NCI-H187 (cell line): ENCODE measurements at regions not wholly inside any gene's neighbourhood (a gene's known extent, or its start where the extent isn't known, plus 50 kb on each side); places are given as distances from the start of the nearest gene placed in this dataset.

Experiments used
- DNase-seq, 2 experiments: peaks; one replicate each; lab custom pipeline; 2025; lab: John Stamatoyannopoulos, UW

- DNase-seq = peak; percentile 34 to 44
Measured at GRCh38 chr4:120299631-120300030, 233.0 kb upstream of the MAD2L1 start.

- no peak for DNase-seq
Measured at GRCh38 chr4:120293341-120293740, 226.7 kb upstream of the MAD2L1 start.

GRCh38 chr4:120291541-120291940 is 224.9 kb upstream of the MAD2L1 start:
- no peak for DNase-seq

GRCh38 chr4:120290553-120290952 is 223.9 kb upstream of the MAD2L1 start:
- no peak for DNase-seq

DNA sequence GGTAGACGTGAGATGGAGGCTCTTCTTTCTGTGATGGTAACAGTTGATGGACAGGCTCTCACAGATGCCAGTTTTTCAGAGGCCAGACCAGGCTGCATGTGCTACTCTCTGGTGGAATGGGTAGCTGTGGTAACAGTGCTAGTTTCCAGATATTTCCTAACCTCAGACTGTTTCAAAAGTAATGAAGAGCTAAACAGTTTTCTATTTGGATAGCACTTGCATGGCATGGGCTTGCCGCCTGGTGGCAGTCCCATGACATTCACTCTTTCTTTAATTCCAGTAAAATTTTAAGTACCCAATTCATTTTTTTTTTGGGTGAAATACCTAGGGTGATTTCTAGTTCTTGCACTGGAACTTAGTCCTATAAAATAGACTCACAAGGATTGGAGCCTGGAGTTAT is 220.2 kb upstream of the MAD2L1 start:
- no peak for DNase-seq

DNA sequence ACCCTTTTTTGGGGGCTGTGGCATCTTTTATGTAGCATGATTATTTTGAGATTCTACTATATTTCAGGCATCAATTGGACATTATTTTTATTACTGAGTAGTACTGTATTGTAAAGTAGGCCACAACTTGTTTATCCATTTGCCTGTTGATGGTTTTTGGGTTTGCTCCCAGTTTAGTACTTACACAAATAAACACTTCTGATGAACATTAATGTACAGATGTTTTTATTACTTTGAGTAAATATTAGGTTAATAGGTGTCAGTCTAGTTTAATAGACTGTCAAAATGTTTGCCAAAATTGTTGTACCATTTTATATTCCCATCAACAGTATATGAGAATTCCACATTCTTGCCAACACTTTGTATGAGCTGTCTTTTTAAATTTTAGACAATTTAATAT is 214.9 kb upstream of the MAD2L1 start:
- DNase-seq = no peak

GRCh38 chr4:120277391-120277790 is 210.7 kb upstream of the MAD2L1 start:
- DNase-seq = no peak

DNA sequence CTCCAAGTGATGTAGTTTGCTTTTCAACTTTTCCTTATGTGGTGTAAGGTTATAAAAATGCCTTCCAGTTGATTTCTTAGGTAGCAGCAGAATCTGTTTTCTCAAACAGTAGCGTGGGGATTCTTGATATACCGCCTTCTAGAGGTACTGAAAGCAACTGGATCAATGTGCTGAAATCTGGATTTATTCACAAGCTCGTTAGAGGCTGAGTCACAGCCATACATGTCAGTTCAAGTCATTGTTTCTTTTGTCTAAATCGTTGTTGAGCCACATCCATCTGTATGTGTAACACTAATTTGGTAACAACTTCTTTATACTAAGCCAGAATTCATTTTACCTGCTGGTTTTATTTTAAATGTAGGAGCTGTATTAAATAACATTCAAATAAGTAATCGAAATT is 200.0 kb upstream of the MAD2L1 start:
- no peak for DNase-seq

- DNase-seq = no peak
Measured at GRCh38 chr4:120263618-120264017, 197.0 kb upstream of the MAD2L1 start.

DNA sequence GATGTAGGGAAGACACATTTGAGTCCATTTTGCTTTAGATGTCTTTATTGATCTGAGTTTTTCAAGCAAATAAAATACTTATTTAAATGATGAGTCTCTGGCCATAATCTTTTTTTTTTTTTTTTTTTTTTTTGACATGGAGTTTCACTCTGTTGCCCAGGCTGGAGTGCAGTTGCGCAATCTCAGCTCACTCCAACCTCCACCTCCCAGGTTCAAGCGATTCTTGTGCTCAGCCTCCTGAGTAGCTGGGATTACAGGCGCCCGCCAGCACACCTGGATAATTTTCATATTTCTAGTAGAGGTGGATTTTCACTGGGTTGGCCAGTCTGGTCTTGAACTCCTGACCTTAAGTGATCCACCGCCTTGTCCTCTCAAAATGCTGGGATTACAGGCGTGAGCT is 194.5 kb upstream of the MAD2L1 start:
- DNase-seq = no peak

DNA sequence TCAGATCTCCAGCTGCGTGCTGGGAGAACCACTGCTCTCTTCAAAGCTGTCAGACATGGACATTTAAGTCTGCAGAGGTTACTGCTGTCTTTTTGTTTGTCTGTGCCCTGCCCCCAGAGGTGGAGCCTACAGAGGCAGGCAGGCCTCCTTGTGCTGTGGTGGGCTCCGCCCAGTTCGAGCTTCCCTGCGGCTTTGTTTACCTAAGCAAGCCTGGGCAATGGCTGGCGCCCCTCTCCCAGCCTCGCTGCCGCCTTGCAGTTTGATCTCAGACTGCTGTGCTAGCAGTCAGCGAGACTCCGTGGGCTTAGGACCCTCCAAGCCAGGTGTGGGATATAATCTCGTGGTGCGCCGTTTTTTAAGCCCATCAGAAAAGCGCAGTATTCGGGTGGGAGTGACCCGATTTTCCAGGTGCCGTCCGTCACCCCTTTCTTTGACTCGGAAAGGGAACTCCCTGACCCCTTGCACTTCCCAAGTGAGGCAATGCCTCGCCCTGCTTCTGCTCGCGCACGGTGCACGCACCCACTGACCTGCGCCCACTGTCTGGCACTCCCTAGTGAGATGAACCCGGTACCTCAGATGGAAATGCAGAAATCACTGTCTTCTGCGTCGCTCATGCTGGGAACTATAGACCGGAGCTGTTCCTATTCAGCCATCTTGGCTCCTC is 189.6 kb upstream of the MAD2L1 start:
- DNase-seq = peak; percentile 11 to 25

GRCh38 chr4:120238277-120238973 is 171.8 kb upstream of the MAD2L1 start:
- DNase-seq = no peak

GRCh38 chr4:120236873-120237272 is 170.2 kb upstream of the MAD2L1 start:
- no peak for DNase-seq

DNA sequence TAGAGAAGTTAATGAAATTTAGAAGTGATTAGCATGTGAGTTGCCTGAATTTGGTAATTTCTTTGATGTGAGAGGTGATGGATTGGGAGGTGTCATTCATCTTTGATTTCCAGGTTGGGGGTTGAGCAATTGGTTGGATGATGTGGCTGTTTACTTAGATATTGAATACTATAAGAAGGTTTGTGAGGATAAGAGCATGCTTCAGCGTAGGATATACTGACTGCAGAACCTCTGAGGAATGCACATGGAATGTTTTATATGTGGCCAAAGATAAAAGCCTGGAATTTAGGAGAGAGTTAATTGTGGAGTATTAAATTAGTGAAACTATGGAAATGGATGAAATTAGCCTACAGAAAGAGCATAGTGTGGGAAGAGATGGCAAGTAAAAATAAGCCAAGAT is 165.4 kb upstream of the MAD2L1 start:
- no peak for DNase-seq

- DNase-seq = no peak
Measured at GRCh38 chr4:120228086-120228485, 161.4 kb upstream of the MAD2L1 start.

DNA sequence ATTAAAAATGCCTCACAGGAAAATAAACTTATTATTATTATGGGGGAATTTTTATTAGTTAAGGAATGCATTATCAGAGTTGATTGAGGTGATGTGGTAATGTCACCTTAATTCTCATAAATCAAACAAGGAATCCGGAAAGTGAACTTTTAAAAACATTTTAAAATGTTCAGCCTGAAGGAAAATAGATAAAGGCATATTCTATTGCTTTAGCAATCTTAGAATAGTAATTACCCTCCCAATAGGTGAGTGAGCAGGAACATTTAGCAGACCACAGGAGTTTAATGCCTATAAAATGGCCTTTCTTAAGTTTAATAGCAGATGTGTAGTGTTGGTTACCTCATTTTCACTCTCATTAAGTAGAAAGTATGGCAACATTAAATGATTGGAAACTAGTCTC is 160.9 kb upstream of the MAD2L1 start:
- DNase-seq = no peak

DNA sequence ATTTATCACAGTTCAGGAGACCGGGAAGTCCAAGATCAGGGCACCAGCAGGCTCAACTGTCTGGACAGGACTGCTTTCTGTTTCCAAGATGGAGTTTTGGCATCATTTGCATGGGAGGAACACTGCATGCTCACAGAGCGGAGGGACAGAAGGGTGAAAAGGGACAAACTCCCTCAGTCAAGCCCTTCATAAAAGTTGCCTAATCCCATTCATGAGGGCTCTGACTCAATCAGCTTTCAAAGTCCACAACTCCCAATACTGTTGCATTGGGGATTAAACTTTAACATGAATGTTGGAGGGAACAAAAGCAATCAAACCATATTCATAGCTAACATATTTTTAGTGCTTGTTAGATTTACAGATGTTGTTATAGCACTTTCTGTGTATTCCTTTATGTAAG is 158.9 kb upstream of the MAD2L1 start:
- DNase-seq = no peak

GRCh38 chr4:120218981-120219380 is 152.3 kb upstream of the MAD2L1 start:
- DNase-seq = no peak

DNA sequence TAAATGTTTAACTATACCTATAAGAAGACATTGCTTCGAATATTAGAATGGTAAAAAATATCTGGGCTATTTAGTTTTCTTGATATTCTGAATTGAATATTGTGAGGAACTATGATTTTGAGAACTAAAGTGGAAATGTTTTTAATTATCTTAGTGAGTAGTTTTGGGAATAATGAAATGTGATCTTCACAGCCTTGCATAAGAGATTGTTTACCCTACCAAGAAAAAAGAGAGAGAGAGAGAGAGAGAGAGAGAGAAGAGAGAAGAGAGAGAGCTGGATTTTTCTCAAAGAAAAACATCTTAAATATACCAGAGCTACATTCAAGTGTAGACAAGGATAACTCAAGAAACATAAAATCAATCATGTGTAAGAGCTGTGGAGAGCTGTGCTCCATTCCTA is 148.7 kb upstream of the MAD2L1 start:
- DNase-seq = no peak

DNA sequence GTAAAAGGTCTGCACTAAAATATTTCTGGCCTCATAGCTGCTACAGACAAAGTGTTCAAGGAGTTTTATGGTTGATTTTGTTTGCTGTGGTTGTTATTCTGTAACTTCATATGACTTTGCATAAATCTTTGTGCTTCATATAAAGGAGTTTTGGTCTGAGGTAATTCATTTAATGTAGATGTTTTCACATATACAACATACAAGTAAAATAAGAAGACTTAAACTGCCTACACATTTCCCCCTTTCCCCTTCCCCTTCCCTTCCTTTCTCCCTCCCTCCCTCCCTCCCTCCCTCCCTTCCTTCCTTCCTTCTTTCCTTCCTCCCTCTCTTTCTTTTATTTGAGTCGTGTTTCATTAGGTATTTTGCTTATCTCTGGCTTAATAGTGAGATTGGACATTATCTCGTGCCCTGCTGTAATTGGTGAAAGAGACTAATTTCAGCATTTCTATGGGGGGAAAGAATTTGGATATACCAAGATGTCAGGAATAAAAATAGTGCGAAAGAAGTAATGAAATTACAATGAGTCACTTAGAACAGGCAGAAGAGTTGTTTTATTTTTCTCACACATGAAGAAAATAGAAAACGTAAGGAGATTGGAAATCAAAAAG is 144.9 kb upstream of the MAD2L1 start:
- no peak for DNase-seq

GRCh38 chr4:120209706-120210105 is 143.1 kb upstream of the MAD2L1 start:
- DNase-seq = no peak

DNA sequence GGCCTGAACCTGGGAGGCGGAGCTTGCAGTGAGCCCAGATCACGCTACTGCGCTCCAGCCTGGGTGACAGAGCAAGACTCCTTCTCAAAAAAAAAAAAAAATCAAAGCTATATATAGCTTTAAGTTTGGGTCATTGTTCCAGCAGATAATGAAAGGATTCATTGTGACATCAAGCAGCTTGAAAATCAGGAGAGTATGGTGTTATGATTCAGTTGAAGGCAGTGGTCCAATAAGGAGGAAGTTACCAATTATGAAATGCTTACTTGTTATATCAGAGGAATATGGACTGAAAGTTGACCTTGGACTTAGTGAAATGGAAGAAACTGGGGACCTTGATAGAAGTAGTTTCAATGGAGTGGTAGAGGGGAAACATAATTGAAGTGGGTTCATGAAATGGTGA is 140.4 kb upstream of the MAD2L1 start:
- DNase-seq = no peak

GRCh38 chr4:120202222-120202621 is 135.6 kb upstream of the MAD2L1 start:
- no peak for DNase-seq
